Effector memory CD8-positive, alpha-beta T cell (primary cell): ENCODE measurements at regions not wholly inside any gene's neighbourhood (a gene's known extent, or its start where the extent isn't known, plus 50 kb on each side); places are given as distances from the start of the nearest gene placed in this dataset.

ENCODE experiments used
- ATAC-seq: fragments of 150-1000 bp; cut with Tn5 transposase; replicated peaks from 2 replicates; pipeline ENCODE4 v1.10.0; 2021; ENCODE audit warnings: mild to moderate bottlenecking, moderate library complexity
- DNase-seq, 3 experiments: peaks; one replicate each; pipeline ENCODE4 v3.0.0; 2021
- H3K27ac Mint-ChIP-seq, 2 donors: one replicate each; pipeline ENCODE4 v1.8.0; 2022; ENCODE audit warnings: mild to moderate bottlenecking in 2 of 2, mixed read lengths in 2 of 2, moderate library complexity in 2 of 2
- H3K27me3 Mint-ChIP-seq, 2 donors: one replicate each; pipeline ENCODE4 v1.8.0; 2022; ENCODE audit warnings: mixed read lengths in 2 of 2
- H3K36me3 Mint-ChIP-seq: one replicate; pipeline ENCODE4 v1.8.0; 2022; ENCODE audit warnings: mild to moderate bottlenecking, moderate library complexity, mixed read lengths; ENCODE audit not compliant: insufficient read depth
- H3K4me1 Mint-ChIP-seq, 2 donors: one replicate each; pipeline ENCODE4 v1.8.0; 2022; ENCODE audit warnings: low read depth in 2 of 2, mixed read lengths in 2 of 2
- H3K4me3 Mint-ChIP-seq, 2 donors: one replicate each; pipeline ENCODE4 v1.8.0; 2022; ENCODE audit warnings: mild to moderate bottlenecking in 2 of 2, mixed read lengths in 2 of 2, moderate library complexity in 2 of 2
- H3K9me3 Mint-ChIP-seq, 2 donors: one replicate each; pipeline ENCODE4 v1.8.0; 2022; ENCODE audit warnings: mixed read lengths in 2 of 2

DNA sequence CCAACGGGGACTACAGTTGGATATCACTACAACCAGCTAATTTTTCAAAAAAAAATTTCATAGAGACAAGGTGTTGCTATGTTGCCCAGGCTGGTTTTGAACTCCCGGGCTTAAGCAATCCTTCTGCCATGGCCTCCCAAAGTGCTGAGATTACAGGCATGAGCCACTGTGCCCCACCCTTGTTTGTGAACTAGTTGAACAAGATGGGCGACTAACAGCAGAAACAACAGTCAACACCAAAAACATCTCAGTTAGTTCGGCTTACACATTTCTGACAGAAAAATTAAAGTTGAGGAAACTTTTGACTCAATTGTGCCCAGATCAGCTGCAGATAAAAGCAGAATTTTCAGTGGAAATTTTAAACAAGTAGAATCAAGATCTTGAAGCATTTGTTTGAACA, 470.1 kb downstream of the TLE4 start:
- peaks cover 9 to 11% of the 10 kb centered on the region in 2 donors for H3K27me3 Mint-ChIP-seq
- DNase-seq (no peak), ATAC-seq (no peak)
- H3K4me3 Mint-ChIP-seq = no peak overlapping the region
- H3K36me3 Mint-ChIP-seq = no peaks in the 10 kb centered on the region
- H3K4me1 Mint-ChIP-seq = no peaks in the 10 kb centered on the region
- no peaks in the 10 kb centered on the region for H3K9me3 Mint-ChIP-seq
- H3K27ac Mint-ChIP-seq = no peak overlapping the region

DNA sequence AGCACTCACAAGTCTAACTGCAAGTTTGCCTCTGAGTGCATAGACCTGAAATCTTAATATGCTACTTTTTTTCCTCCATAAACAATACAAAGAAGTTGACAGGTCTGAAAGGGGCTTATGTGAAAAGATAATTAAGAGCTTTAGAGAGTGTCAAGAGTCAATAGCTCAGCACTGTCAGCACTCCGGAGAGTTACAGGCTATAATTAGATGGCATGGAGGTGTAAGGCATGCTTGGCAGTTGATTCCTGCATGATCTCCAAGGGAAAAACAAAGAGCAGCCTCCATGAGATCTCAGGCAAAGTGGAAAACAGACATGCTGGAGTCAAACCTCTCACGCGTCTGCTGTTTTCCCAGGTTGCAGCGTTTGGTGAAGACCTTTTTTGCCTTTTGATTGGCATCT, 468.7 kb downstream of the TLE4 start:
- no peaks in the 10 kb centered on the region for H3K36me3 Mint-ChIP-seq
- no peak overlapping the region for H3K27ac Mint-ChIP-seq
- no peak overlapping the region for H3K4me3 Mint-ChIP-seq
- DNase-seq (no peak), ATAC-seq (no peak)
- H3K27me3 Mint-ChIP-seq = peaks cover 6 to 11% of the 10 kb centered on the region in 2 donors
- H3K9me3 Mint-ChIP-seq = no peaks in the 10 kb centered on the region
- no peaks in the 10 kb centered on the region for H3K4me1 Mint-ChIP-seq

DNA sequence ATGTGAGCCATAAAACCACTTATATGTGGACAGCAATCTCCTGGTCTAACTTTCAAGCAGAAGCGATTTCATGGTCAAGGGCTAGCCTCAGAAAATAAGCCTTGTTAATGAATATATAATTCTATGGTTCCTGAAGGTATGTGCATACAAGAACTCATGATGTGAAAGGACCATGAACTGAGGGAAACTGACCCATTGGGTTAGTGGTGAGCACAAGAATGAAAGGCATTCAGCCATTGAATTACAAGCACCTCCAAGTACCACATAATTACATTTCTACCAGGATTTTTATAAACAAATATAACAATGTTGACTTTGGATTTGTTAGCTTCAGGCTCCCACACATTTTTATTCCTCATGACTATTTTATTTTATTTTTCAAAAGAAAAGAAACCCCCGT, 459.0 kb downstream of the TLE4 start:
- Mint-ChIP-seq H3K36me3 (no peaks in the 10 kb centered on the region), H3K27me3 (peaks cover 8 to 10% of the 10 kb centered on the region in 2 donors), H3K4me1 (peaks cover 0 to 2% of the 10 kb centered on the region in 2 donors), H3K27ac (no peak overlapping the region), H3K9me3 (peaks cover 4 to 9% of the 10 kb centered on the region in 2 donors), H3K4me3 (no peak overlapping the region)
- DNase-seq (no peak), ATAC-seq (no peak)

GRCh38 chr9:80028501-80028900, 456.7 kb downstream of the TLE4 start:
- no peak for ATAC-seq
- H3K4me3 Mint-ChIP-seq = no peak overlapping the region
- DNase-seq = no peak
- H3K36me3 Mint-ChIP-seq = no peaks in the 10 kb centered on the region
- H3K9me3 Mint-ChIP-seq = peaks cover 2 to 6% of the 10 kb centered on the region in 2 donors
- no peak overlapping the region for H3K27ac Mint-ChIP-seq
- H3K4me1 Mint-ChIP-seq = no peaks in the 10 kb centered on the region
- H3K27me3 Mint-ChIP-seq = peaks cover 0 to 10% of the 10 kb centered on the region in 2 donors

DNA sequence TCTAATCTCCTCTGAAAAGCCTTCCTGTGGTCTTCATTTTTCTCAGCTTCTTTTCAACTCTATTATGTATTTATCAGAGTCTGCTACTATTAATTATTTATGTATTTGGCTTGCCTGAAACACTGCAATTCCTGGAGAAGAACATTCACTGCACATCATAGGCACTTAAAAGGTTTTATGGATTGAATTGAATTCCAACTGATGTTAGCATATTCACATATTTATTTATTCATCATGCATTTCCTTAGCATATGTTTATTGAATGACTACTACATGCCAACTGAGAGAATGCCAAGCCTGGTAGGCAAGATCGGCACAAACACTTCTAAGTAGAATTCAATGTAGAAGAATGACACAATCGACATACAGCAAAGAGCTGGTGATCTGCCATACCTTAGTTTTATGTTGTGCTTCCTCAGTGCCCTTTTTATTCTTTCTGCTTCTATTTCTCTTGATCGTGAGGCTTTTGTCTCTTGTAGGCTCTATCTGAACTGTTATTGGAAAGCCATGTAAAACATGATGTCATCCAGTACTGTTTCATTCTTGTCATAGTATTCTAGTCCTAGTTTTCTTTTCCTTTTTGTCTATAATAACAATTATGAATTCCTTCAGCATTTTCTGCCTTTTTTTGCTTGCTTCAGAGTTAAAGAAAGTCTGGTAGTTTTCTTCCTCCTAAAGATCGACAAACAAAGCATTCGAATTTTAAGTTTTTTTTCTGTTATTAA, 454.2 kb downstream of the TLE4 start:
- ATAC-seq = no peak
- H3K36me3 Mint-ChIP-seq = peaks cover 3% of the 10 kb centered on the region
- no peak for DNase-seq
- H3K4me1 Mint-ChIP-seq = no peaks in the 10 kb centered on the region
- no peak overlapping the region for H3K4me3 Mint-ChIP-seq
- H3K9me3 Mint-ChIP-seq = no peaks in the 10 kb centered on the region
- H3K27me3 Mint-ChIP-seq = peaks cover 0 to 14% of the 10 kb centered on the region in 2 donors
- no peak overlapping the region for H3K27ac Mint-ChIP-seq

- no peak for ATAC-seq
- DNase-seq = no peak
- H3K36me3 Mint-ChIP-seq = peaks cover 3% of the 10 kb centered on the region
- peaks cover 0 to 15% of the 10 kb centered on the region in 2 donors for H3K27me3 Mint-ChIP-seq
- no peaks in the 10 kb centered on the region for H3K4me1 Mint-ChIP-seq
- no peak overlapping the region for H3K27ac Mint-ChIP-seq
- no peaks in the 10 kb centered on the region for H3K9me3 Mint-ChIP-seq
- H3K4me3 Mint-ChIP-seq = no peak overlapping the region
Observed at GRCh38 chr9:80025131-80025530, 453.4 kb downstream of the TLE4 start.

- Mint-ChIP-seq H3K27ac (no peak overlapping the region), H3K4me1 (no peaks in the 10 kb centered on the region), H3K4me3 (no peak overlapping the region), H3K9me3 (no peaks in the 10 kb centered on the region), H3K27me3 (peaks cover 2 to 7% of the 10 kb centered on the region in 2 donors), H3K36me3 (peaks cover 3% of the 10 kb centered on the region)
- ATAC-seq = no peak
- no peak for DNase-seq
Observed at GRCh38 chr9:80020530-80020929, 448.8 kb downstream of the TLE4 start.

DNA sequence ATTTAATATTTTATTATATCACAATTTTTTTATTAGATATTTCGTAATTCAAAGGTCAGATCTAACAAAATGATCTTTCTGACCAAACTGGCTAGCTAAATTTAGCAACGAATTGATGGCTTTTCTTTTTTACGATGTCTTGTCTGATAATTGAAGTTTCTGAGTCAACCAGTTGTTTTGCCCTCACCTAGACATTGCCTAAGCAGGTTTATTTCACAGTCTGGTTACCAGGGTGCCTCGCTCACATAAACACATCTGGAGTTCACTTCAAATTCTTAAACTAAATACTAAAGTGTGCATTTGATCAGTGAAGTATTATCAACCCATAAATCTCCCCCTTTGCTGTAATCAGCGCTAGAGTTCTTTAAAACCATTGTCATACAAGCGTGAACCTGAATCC, 448.3 kb downstream of the TLE4 start:
- H3K27ac Mint-ChIP-seq = no peak overlapping the region
- no peak overlapping the region for H3K4me3 Mint-ChIP-seq
- H3K9me3 Mint-ChIP-seq = no peaks in the 10 kb centered on the region
- no peaks in the 10 kb centered on the region for H3K4me1 Mint-ChIP-seq
- peaks cover 3% of the 10 kb centered on the region for H3K36me3 Mint-ChIP-seq
- ATAC-seq (no peak), DNase-seq (no peak)
- peaks cover 7 to 11% of the 10 kb centered on the region in 2 donors for H3K27me3 Mint-ChIP-seq

GRCh38 chr9:80013891-80014290, 442.1 kb downstream of the TLE4 start:
- DNase-seq (no peak), ATAC-seq (no peak)
- Mint-ChIP-seq H3K36me3 (no peaks in the 10 kb centered on the region), H3K27me3 (peaks cover 20 to 33% of the 10 kb centered on the region in 2 donors), H3K27ac (no peak overlapping the region), H3K4me1 (no peaks in the 10 kb centered on the region), H3K9me3 (peaks cover 0 to 8% of the 10 kb centered on the region in 2 donors), H3K4me3 (no peak overlapping the region)

GRCh38 chr9:80012557-80013330, 441.0 kb downstream of the TLE4 start:
- Mint-ChIP-seq H3K4me1 (no peaks in the 10 kb centered on the region), H3K36me3 (no peaks in the 10 kb centered on the region), H3K27me3 (peaks cover 20 to 33% of the 10 kb centered on the region in 2 donors), H3K27ac (no peak overlapping the region), H3K4me3 (no peak overlapping the region), H3K9me3 (peaks cover 0 to 8% of the 10 kb centered on the region in 2 donors)
- ATAC-seq = no peak
- DNase-seq = no peak

- H3K4me1 Mint-ChIP-seq = no peaks in the 10 kb centered on the region
- ATAC-seq (no peak), DNase-seq (no peak)
- peaks cover 0 to 8% of the 10 kb centered on the region in 2 donors for H3K9me3 Mint-ChIP-seq
- H3K4me3 Mint-ChIP-seq = no peak overlapping the region
- no peaks in the 10 kb centered on the region for H3K36me3 Mint-ChIP-seq
- no peak overlapping the region for H3K27ac Mint-ChIP-seq
- H3K27me3 Mint-ChIP-seq = peaks cover 15 to 18% of the 10 kb centered on the region in 2 donors
Observed at GRCh38 chr9:80009204-80009603, 437.4 kb downstream of the TLE4 start.

- H3K9me3 Mint-ChIP-seq = no peaks in the 10 kb centered on the region
- ATAC-seq = no peak
Observed at GRCh38 chr9:80004714-80005113, 432.9 kb downstream of the TLE4 start.

GRCh38 chr9:79990536-79990935, 418.8 kb downstream of the TLE4 start:
- ATAC-seq = no peak
- Mint-ChIP-seq H3K36me3 (no peaks in the 10 kb centered on the region), H3K4me3 (no peak overlapping the region), H3K27me3 (peaks cover 0 to 13% of the 10 kb centered on the region in 2 donors), H3K4me1 (no peaks in the 10 kb centered on the region), H3K27ac (no peak overlapping the region), H3K9me3 (no peaks in the 10 kb centered on the region)
- no peak for DNase-seq

More at GRCh38 chr9:80004714-80005113, 432.9 kb downstream of the TLE4 start:
- H3K27ac Mint-ChIP-seq = no peak overlapping the region
- H3K27me3 Mint-ChIP-seq = no peaks in the 10 kb centered on the region
- no peaks in the 10 kb centered on the region for H3K36me3 Mint-ChIP-seq
- H3K4me3 Mint-ChIP-seq = no peak overlapping the region
- no peak for DNase-seq
- H3K4me1 Mint-ChIP-seq = no peaks in the 10 kb centered on the region

DNA sequence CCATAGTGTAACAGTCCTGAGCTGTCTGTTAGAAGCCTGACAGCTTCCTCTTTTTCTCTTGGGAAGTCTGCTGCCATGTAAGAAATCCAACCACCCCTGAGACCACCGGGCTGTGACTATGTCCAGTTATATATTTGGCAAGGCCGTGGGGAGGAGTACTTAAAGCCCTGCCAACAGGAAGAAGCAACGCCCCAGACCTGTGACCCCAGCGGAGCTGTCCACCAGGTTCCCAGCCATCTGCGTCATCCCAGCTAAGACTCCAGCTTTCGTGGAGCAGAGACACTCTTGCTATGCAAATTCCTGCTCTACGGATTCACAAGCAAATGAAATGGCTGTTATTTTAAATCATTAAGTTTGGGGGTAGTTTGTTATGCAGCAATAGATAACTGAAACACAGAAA, 417.3 kb downstream of the TLE4 start:
- no peaks in the 10 kb centered on the region for H3K4me1 Mint-ChIP-seq
- ATAC-seq (no peak), DNase-seq (no peak)
- H3K9me3 Mint-ChIP-seq = no peaks in the 10 kb centered on the region
- H3K27ac Mint-ChIP-seq = no peak overlapping the region
- no peak overlapping the region for H3K4me3 Mint-ChIP-seq
- H3K36me3 Mint-ChIP-seq = no peaks in the 10 kb centered on the region
- peaks cover 0 to 7% of the 10 kb centered on the region in 2 donors for H3K27me3 Mint-ChIP-seq
